Adrenal gland (tissue), 5 donors: ENCODE measurements at regions not wholly inside any gene's neighbourhood (a gene's known extent, or its start where the extent isn't known, plus 50 kb on each side); places are given as distances from the start of the nearest gene placed in this dataset.

Experiments
- CTCF ChIP-seq, 6 experiments: fragments of 450-650 bp in 4 of 6; fragments of 200-600 bp in 2 of 6; sonication (generic) in 1 of 6; IDR thresholded peaks; 1 replicate in 5 of 6; 2 replicates in 1 of 6; pipeline versions ENCODE4 v1.5.1 to v1.8.0; 2016 to 2021; ENCODE audit warnings: antibody characterized with exemption in 6 of 6, mild to moderate bottlenecking in 2 of 6, moderate library complexity in 1 of 6
- POLR2A ChIP-seq, 2 donors: fragments of 450-650 bp; IDR thresholded peaks; one replicate each; pipeline ENCODE4 v1.6.1; 2017; ENCODE audit warnings: antibody characterized with exemption in 2 of 2, mild to moderate bottlenecking in 2 of 2, moderate library complexity in 1 of 2
- donor health status: DM: no; HTN: no; CAD: no.

- no peak for TF ChIP-seq CTCF (IDR thresholded peaks at IDR 0.05)
- no peak for TF ChIP-seq POLR2A (IDR thresholded peaks at IDR 0.05)
These were observed 243.3 kb downstream of the HLX start for GRCh38 chr1:221122501-221122900.
